ENCODE measurements at regions not wholly inside any gene's neighbourhood (a gene's known extent, or its start where the extent isn't known, plus 50 kb on each side); places are given as distances from the start of the nearest gene placed in this dataset.

- H3K9me1 ChIP-seq (ENCODE audit: control insufficient read depth, insufficient read depth, low read length), result no peaks in the 10 kb centered on the region
- H3K4me1 ChIP-seq (replicated peaks in 1 of 2; ENCODE audit: control insufficient read depth in 2 of 2, insufficient read depth in 2 of 2, low read length in 2 of 2), result no peaks in the 10 kb centered on the region
- POLR2A ChIA-PET, result interaction anchor here (0.6 to 0.8 kb wide), 2 partner anchors 32 to 658 kb away, joined by 3 to 4 read pairs; no protein-coding TSS in a partner anchor
- in situ Hi-C loops (cut with MboI), result no loop called here
- H3K4me2 ChIP-seq (ENCODE audit: insufficient read depth, low read length), result no peak overlapping the region
- H3K9me3 ChIP-seq (replicated peaks; ENCODE audit: control insufficient read depth, insufficient read depth, low read depth, low read length), result no peaks in the 10 kb centered on the region
- no peak for DNase-seq (ENCODE audit: extremely low read depth in 1 of 4, low spot score in 3 of 4)
- H3K27ac ChIP-seq (ENCODE audit: extremely low read depth, low read depth, low read length), result no peak overlapping the region
- intact Hi-C loops (cut with micrococcal nuclease), result no loop called here
- FAIRE-seq, result no peak
- H3K9ac ChIP-seq (ENCODE audit: insufficient read depth in 1 of 2, low read depth in 2 of 2, low read length in 2 of 2), result no peak overlapping the region
- no peaks in the 10 kb centered on the region for H3K27me3 ChIP-seq (ENCODE audit: control insufficient read depth in 2 of 2, insufficient read depth in 2 of 2, low read length in 2 of 2)
- H3K4me3 ChIP-seq, result no peak overlapping the region
- 0% methylated on average over 1 of the region's 5 CpGs for WGBS (ENCODE audit: insufficient coverage, low coverage, missing lambda C conversion rate)
- no peak for TF ChIP-seq ZEB2 (IDR thresholded peaks at IDR 0.05)
- no peak for TF ChIP-seq MBD2 (IDR thresholded peaks at IDR 0.05; ENCODE audit: borderline replicate concordance, low read depth)
- TF ChIP-seq, protein P1, sequence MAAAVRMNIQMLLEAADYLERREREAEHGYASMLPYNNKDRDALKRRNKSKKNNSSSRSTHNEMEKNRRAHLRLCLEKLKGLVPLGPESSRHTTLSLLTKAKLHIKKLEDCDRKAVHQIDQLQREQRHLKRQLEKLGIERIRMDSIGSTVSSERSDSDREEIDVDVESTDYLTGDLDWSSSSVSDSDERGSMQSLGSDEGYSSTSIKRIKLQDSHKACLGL (CRISPR knock-in tag; IDR thresholded peaks at IDR 0.05; ENCODE audit: borderline replicate concordance, poor library complexity, severe bottlenecking), result no peak
- TF ChIP-seq ZNF592 (IDR thresholded peaks at IDR 0.05), result no peak
- TF ChIP-seq, protein P2, sequence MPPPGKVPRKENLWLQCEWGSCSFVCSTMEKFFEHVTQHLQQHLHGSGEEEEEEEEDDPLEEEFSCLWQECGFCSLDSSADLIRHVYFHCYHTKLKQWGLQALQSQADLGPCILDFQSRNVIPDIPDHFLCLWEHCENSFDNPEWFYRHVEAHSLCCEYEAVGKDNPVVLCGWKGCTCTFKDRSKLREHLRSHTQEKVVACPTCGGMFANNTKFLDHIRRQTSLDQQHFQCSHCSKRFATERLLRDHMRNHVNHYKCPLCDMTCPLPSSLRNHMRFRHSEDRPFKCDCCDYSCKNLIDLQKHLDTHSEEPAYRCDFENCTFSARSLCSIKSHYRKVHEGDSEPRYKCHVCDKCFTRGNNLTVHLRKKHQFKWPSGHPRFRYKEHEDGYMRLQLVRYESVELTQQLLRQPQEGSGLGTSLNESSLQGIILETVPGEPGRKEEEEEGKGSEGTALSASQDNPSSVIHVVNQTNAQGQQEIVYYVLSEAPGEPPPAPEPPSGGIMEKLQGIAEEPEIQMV (tag; conservative IDR thresholded peaks at IDR 0.05; ENCODE audit: low read depth), result no peak
- TF ChIP-seq CHCHD3 (CRISPR knock-in tag; IDR thresholded peaks at IDR 0.05), result no peak
- TF ChIP-seq CBX8 (IDR thresholded peaks at IDR 0.05; ENCODE audit: borderline replicate concordance, extremely low read depth, low read depth, low read length, poor library complexity, severe bottlenecking), result no peak
- no peak for TF ChIP-seq AFF1 (IDR thresholded peaks at IDR 0.05; ENCODE audit: low read depth in 1 of 2, partially characterized antibody in 2 of 2)
- no peak for TF ChIP-seq ZFP30 (CRISPR knock-in tag; IDR thresholded peaks at IDR 0.05; ENCODE audit: borderline replicate concordance)
- no peak for TF ChIP-seq CEBPB (tag; IDR thresholded peaks at IDR 0.05)
- CTCF ChIA-PET (ENCODE audit: low intra/inter-chr PET ratio), result no interaction called here
- H3K79me2 ChIP-seq (ENCODE audit: control insufficient read depth, insufficient read depth, low read length), result no peaks in the 10 kb centered on the region
- no peak overlapping the region for H2AFZ ChIP-seq (ENCODE audit: low read depth, low read length)
- no peak for ATAC-seq
- H4K20me1 ChIP-seq (replicated peaks; ENCODE audit: control insufficient read depth, insufficient read depth, low read length), result no peaks in the 10 kb centered on the region
- H3K36me3 ChIP-seq (ENCODE audit: control insufficient read depth, insufficient read depth, low read length), result no peaks in the 10 kb centered on the region
- no TSS peak for BruUV-seq (replicated peaks)
Observed at GRCh38 chr20:24777746-24778145, 171.3 kb upstream of the CST7 start.
